OCI-M1 (cell line): ENCODE measurements at regions not wholly inside any gene's neighbourhood (a gene's known extent, or its start where the extent isn't known, plus 50 kb on each side); places are given as distances from the start of the nearest gene placed in this dataset.

ENCODE experiments used
- DNase-seq: peaks from one replicate; lab custom pipeline; 2025; lab: John Stamatoyannopoulos, UW

- no peak for DNase-seq
Observed at GRCh38 chr2:188065386-188065785, 226.3 kb upstream of the GULP1 start.

GRCh38 chr2:188068093-188068492, 223.6 kb upstream of the GULP1 start:
- DNase-seq, result no peak

GRCh38 chr2:188076149-188077056, 215.3 kb upstream of the GULP1 start:
- peak; percentile 21 for DNase-seq

- no peak for DNase-seq
Observed at GRCh38 chr2:188077757-188078156, 213.9 kb upstream of the GULP1 start.

- DNase-seq, result no peak
Observed at GRCh38 chr2:188078534-188078933, 213.1 kb upstream of the GULP1 start.

- DNase-seq, result no peak
Observed at GRCh38 chr2:188079196-188079595, 212.5 kb upstream of the GULP1 start.

GRCh38 chr2:188085421-188085820, 206.3 kb upstream of the GULP1 start:
- no peak for DNase-seq

- no peak for DNase-seq
Observed at GRCh38 chr2:188089901-188090300, 201.8 kb upstream of the GULP1 start.

GRCh38 chr2:188091220-188091619, 200.5 kb upstream of the GULP1 start:
- DNase-seq, result no peak

- DNase-seq, result no peak
Observed at GRCh38 chr2:188092734-188093133, 198.9 kb upstream of the GULP1 start.

- DNase-seq, result no peak
Observed at GRCh38 chr2:188096910-188097309, 194.8 kb upstream of the GULP1 start.

GRCh38 chr2:188102881-188103280, 188.8 kb upstream of the GULP1 start:
- no peak for DNase-seq

GRCh38 chr2:188114014-188114413, 177.7 kb upstream of the GULP1 start:
- peak; percentile 40 for DNase-seq

- DNase-seq, result no peak
Observed at GRCh38 chr2:188117706-188118105, 174.0 kb upstream of the GULP1 start.

- DNase-seq, result no peak
Observed at GRCh38 chr2:188118431-188118830, 173.2 kb upstream of the GULP1 start.

GRCh38 chr2:188119112-188119838, 172.4 kb upstream of the GULP1 start:
- no peak for DNase-seq

GRCh38 chr2:188122985-188123384, 168.7 kb upstream of the GULP1 start:
- no peak for DNase-seq

GRCh38 chr2:188129677-188130076, 162.0 kb upstream of the GULP1 start:
- DNase-seq, result no peak

- DNase-seq, result no peak
Observed at GRCh38 chr2:188130317-188130716, 161.4 kb upstream of the GULP1 start.

- no peak for DNase-seq
Observed at GRCh38 chr2:188131281-188131680, 160.4 kb upstream of the GULP1 start.

- no peak for DNase-seq
Observed at GRCh38 chr2:188132385-188132784, 159.3 kb upstream of the GULP1 start.

GRCh38 chr2:188134241-188134640, 157.4 kb upstream of the GULP1 start:
- DNase-seq, result no peak

GRCh38 chr2:188138313-188138712, 153.4 kb upstream of the GULP1 start:
- DNase-seq, result no peak
